GM03348 (cell line): ENCODE measurements at regions not wholly inside any gene's neighbourhood (a gene's known extent, or its start where the extent isn't known, plus 50 kb on each side); places are given as distances from the start of the nearest gene placed in this dataset.
"Not testable (repeated sequence)": the region's sequence is repeated elsewhere in the genome, so short reads cannot be mapped to it uniquely, and the experiment has no call there.

ENCODE experiments used
- DNase-seq: peaks from one replicate; pipeline ENCODE4 v3.0.0; 2012; ENCODE audit warnings: low spot score

DNA sequence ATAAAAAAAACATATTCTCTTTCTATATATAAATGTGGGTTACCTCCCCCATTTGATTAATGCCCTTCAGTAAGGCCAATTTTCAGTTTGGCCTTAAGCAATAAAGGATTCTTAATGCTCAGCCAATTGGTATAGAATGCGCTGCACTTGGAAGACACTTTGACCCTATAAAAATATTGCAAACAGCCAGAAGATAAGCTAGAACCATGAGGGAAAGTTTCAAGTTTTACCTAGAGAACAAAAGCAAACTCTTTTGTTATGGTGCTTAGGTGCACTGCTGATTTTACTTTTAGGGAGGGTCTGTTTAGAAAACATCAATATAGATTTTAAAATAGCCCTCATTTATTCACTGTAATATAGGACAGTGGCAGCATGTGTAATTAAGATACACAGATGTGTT lies 251.6 kb upstream of the SLC16A7 start:
- no peak for DNase-seq

DNA sequence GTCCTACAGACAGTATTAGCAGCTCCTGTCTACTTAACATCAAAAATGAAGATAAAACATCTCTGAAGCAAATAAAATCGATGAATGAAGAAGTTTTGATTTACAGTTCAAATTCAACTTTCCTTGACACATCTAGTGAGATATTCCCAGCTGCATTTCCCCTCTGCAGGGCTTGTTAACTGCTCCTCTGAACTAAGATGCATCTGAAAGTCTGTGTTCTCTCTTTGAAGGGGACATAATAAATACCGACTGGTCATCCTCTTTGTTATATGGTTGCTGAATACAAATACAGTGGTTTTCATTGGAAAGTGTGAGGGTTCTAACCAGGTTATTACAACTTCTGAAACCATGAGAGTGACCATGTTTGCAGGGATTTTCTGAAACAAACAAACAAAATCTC lies 266.4 kb upstream of the SLC16A7 start:
- DNase-seq, result no peak

DNA sequence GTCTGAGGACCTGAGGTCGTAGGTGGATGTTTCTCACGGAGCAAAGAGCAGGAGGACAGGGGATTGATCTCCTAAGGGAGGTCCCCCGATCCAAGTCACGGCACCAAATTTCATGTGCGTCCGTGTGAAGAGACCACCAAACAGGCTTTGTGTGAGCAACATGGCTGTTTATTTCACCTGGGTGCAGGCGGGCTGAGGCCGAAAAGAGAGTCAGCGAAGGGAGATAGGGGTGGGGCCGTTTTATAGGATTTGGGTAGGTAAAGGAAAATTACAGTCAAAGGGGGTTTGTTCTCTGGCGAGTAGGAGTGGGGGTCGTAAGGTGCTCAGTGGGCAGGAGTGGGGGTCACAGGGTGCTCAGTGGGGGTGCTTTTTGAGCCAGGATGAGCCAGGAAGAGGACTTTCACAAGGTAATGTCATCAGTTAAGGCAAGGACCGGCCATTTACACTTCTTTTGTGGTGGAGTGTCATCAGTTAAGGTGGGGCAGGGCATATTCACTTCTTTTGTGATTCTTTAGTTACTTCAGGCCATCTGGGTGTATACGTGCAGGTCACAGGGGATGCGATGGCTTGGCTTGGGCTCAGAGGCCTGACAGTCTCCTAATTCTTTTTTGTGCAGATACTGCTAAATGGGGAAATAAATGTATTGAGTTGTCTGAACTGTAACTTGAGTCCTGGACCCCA lies 267.3 kb upstream of the SLC16A7 start:
- DNase-seq, result not testable (repeated sequence)

DNA sequence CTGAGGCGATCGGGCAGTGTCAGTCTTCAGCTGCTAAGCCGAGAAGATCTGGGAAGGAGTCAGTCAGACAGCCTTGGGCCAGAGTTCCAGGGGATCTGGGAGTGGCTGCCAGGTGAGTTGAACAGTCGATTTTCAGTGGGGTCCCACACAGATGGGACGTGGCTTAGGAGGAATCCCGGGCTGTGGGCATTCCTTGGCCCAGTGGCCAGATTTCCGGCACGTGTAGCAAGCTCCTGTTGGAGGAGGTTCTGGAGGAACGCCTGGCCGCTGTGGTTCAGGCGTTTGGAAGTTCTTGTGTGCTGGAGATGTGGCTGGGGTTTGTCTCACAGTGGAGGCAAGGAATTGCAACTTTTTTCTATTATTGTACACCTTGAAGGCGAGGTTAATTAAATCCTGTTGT lies 269.4 kb upstream of the SLC16A7 start:
- DNase-seq, result not testable (repeated sequence)

DNA sequence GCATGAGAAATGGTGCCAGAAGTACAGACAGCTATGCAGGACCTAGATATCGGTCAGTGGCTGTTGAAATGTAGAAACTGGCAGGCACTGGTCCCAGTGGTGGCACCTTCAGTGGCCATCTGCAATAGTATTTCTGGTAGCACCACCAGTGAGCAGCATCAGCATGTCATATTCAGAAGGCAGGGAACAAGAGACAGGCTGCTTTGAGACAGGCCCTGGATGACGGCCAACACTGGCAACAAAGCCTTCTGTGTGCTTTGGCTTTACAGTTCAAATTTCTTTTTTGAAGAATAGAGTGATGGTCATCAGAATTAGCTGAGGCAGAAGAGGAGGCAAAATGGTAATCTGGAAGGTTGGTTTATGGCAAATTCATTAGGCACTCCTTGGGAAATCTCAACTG lies 273.4 kb upstream of the SLC16A7 start:
- no peak for DNase-seq

DNA sequence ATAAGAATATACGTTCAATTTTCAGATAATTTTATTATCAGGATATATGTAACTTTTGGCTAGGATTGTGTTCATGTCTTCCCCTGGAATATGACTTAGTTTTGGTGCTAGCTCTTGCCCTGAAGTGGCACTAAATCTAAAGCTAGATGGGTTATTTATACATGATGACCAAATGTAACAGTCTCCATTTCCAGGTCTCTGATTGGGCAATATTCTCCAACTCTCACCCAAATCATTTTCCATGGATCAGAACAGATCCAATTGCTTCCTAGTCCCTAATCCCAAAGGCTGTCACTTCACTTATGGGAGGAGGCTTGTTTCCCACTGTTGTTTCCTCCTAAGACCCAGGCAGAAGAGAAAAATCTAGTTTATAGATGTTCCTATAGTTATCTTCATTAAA lies 274.6 kb upstream of the SLC16A7 start:
- DNase-seq, result no peak

DNA sequence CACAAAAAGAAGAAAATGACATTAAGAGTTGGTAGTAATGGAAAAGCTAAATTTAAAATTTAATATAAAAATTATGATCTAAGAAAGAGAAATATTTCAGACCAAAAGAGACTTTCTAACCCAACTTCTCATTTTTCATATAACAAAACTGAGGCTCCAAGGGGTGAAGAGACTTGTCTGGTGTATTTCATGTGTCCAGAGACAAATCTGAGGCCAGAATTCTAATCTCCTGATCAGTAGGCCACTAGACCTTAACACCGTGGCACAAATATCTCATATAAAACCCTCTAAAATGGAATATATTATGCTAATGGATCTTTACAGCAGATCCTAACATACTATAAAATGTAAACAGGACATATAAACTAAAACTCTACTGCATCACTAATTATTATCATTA lies 275.7 kb upstream of the SLC16A7 start:
- no peak for DNase-seq

DNA sequence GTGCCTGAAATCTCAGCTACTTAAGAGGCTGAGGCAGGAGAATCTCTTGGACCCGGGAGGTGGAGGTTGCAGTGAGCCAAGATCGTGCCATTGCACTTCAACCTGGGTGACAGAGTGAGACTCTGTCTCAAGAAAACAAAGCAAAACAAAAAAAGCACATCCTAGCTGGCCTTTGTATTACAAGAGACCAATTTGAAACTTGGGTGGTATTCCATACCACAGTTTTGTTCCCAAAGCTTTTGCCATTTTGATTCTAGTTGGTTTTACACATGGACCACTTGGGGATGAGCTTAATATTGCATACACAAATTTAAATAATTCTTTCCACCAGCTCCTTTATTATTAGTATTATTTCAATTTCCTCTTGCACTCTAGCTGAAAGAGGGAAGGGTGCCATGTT lies 276.9 kb upstream of the SLC16A7 start:
- DNase-seq, result no peak

DNA sequence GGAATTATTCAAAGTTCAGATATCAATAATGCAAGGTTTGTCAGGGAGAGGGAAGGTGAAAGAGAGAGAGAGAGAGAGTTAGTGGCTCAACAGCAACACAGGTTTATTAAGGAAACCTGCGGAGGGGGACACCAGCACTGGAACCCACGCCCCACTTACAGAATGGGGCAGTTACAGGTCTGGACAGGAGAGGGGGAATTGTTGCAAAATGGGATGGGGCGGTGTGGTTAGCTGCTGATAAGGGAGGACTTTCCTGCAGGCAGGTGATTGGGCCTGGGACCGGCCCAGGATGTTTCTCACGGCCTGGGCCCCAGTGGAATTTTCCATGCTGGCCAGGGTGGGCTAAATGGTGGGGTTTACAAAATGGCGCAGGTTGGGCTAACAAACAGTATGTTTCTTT lies 278.2 kb upstream of the SLC16A7 start:
- no peak for DNase-seq

DNA sequence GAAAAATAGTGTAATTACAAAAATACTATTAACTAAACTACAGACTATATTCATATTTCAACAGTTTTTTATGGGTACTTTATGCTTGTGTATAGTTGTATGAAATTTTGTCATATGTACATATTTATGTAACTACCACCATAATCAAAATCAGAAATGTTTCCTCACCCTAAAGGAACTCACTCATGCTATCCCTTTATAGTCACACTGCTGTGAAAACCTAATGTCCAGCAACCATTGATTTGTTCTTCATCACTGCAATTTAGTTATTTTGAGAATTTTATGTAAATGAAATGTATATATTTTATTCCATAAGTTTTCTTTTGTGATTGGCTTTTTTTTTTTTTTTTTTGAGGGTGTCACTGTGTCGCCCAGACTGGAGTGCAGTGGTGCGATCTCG lies 278.9 kb upstream of the SLC16A7 start:
- no peak for DNase-seq

DNA sequence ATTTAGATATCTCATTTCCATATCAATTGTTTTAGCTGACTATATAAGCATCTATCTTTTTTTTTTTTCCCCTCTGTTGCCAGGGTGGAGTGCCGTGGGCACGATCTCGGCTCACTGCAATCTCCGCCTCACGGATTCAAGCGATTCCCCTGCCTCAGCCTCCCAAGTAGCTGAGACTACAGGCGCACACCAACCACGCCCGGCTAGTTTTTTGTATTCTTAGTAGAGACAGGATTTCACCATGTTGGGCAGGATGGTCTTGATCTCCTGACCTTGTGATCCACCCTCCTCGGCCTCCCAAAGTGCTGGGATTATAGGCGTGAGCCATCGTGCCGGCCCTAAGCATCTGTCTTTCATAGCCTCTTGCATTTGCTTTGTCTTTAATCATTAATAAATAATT lies 279.5 kb upstream of the SLC16A7 start:
- DNase-seq, result not testable (repeated sequence)

DNA sequence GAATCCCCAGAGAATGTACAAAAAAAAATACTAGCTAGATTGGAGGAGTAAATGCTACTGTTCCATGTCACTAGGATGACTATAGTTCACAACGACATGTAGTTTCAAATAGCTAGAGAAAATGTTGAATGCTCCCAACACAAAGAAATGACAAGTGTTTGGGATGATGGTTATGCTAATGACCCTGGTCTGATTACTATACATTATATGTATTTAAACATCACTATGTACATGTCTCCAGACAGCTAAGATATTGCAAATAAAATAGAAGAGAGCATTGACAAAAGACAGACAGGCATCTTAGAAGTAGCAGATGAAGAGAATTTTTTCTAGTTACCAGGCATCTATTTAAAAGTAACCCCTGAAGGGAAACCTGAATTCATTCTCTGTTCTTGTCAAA lies 281.6 kb upstream of the SLC16A7 start:
- no peak for DNase-seq

DNA sequence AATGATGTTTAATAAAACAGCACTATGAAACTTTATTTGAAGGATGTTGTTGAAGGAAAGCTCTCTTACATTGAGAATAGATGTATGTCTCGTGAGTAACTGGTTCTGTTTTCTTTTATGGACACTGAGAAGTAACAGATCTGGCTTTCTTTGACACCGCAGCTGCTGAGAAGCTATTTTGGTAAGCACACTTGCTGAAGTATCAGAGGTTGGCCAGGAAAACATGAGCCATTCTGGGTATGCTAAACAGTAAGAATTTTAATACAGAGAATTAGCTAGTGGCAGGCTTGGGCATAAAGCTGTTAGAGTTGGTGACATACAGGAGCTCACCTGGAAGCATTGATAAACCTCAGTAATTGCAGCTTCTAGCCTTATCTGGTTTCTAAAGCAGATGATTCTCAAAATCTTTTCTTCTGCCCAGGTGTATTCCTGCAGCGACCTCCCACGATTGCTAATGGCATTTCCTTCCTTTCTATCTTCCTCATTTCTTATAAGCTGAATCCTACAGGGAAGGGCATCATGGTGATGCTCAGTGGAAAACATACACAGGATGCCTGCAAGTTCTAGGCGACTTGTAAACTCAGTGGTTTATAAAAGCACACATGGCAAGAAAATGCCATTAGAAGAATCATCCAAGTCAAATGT lies 291.6 kb upstream of the SLC16A7 start:
- no peak for DNase-seq

DNA sequence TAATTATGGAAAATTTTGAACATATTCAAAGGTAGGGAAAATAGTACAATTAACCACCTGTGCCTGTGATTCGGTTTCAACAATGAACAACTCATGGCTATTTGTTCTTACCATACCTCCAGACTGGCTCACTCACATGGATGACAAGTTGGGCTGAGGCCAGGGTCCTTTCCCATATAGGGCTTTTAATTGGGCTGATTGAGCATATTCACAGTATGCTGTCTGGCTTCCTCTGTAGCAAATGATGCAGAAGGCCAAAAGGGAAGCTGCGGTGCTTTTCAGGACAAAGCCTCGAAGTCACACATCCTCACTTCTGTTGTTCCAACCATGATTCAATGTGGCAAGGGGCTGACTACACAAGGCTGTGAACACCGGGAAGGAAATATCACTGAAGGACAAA lies 297.5 kb upstream of the SLC16A7 start:
- DNase-seq, result no peak

DNA sequence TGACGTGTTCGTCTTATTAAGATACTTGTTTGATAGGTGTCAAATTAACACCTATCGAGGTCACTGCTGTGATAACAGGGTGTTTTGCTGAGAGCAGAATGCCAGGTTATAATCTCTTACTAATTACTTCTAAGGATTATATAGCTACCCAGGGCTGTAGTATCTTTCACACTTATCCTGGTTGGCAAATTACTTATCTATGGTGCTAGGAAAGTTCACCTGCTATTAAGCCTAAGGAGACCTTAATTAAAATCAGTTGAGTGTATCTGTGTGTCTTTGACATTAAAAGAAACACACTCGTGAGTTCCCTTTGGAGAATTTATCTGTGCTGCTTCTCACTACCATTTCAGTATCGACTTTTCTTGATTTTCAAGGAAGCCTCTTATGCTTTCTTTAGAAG lies 301.6 kb upstream of the SLC16A7 start:
- no peak for DNase-seq

DNA sequence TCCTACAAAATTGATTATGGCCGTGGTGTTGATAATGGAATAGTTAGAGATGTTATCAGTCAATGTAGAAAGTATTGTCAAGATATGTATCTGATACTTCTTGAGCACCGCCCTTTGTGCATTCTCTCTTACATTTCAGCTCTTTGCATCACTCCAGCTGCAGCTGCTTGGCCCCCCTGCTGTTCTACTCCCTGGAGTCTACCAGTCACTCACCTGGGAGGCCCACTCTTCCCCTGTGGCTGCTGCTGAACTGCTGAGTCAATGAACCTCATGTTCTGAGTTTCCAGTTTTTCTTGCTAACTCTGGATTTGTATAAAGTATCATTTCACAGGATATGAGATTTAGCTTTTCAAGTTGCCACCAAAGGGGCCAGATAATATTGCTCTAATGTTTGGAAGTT lies 312.8 kb upstream of the SLC16A7 start:
- no peak for DNase-seq

DNA sequence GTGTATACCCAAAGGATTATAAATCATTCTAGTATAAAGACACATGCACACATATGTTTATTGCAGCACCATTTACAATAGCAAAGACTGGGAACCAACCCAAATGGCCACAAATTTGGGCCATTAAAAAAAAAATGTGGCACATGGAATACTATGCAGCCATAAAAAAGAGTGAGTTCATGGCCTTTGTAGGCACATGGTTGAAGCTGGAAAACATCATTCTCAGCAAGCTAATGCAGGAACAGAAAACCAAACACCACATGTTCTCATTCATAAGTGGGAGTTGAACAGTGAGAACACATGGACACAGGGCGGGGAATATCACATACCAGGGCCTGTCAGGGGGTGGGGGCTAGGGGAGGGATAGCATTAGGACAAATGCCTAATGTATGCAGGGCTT lies 322.3 kb upstream of the SLC16A7 start:
- DNase-seq, result not testable (repeated sequence)

DNA sequence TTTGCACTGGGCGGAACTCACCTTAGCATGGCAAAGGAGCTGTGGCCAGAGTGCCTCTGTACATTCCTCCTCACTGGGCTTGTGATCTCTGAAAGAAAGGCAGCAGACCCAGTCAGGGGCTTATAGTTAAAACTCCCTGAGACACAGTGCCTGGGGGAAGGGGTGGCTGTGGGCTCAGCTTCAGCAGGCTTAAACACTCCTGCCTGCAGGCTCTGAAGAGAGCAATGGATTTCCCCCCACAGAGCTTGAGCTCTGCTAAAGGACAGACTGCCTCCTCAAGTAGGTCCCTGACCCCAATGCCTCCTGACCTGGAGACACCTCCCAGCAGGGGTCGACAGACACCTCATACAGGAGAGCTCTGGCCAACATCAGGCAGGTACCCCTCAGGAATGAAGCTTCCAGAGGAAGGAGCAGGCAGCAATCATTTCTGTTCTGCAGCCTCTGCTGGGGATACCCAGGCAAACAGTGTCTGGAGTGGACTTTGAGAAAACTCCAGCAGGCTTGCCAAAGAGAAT lies 327.5 kb upstream of the SLC16A7 start:
- no peak for DNase-seq

DNA sequence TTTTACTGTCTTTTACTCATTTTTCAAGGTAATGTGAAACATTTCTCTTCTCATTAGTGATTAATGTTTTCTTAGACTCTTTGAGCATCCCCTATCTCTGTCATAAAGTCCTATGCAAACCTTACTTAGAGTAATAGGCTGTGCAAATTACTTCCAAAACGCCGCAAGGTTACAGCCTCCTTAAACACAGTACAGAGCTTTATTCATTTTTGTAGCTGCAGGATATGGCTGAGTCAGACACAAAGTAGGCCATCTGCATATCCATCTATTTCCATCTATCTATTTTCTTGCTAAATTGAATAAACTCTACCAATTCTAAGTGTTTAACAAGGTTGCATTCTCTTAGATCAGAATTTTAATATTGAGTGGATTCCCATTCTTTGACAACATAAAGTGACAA lies 335.6 kb upstream of the SLC16A7 start:
- DNase-seq, result no peak

DNA sequence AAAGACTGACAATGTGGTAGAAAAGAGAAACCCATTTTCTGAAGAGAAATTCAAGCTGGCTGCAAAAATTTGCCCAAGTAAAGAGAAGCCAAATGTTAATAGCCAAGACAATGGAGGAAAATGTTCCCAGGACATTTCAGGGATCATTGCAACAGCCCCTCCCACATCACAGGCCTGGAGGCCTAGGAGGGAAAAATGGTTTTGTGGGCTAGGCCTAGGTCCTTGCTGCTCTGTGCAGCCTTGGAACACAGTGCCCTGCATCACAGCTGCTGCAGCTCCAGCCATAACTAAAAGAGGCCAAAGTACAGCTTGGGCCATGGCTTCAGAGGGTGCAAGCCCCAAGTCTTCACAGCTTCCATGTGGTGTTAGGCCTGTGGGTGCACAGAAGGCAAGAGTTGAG lies 332.4 kb upstream of the LRIG3 start:
- no peak for DNase-seq

DNA sequence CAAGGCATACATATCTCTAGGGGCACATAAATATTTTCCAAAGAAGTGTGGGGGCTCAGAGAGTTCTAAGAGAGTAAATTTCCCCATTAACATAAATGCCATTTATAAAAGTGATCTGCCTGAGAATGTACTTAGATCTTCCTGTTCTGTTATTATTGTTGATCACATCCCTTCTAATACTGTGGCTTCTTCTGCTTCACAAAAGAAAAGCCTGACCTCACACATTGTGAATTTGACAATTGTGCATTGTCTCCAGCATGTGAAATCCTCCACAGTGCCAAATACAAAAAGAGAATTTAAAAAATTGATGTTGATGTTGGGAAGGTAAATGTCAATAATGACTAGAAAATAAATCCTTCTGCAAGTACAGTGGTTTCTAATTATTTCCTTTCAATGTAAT lies 330.5 kb upstream of the LRIG3 start:
- DNase-seq, result no peak

DNA sequence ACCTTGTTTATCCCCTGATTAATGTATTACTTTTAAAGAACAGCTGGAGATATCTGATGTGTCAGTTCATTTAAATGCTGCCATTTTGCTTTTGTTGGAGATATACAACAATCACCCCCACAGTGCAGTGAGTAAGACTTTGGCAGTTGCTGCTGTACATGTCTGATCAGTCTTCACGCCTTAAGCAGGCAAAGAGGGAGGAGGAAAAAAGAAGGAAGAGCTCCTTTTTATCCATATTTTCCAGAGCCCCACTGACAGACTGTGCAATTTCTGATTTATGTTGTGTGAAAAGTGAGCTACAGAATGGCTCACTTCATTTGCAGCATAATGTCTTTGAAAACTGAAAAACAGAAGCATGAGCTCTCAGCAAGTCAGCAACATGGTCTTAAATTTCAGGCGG lies 319.7 kb upstream of the LRIG3 start:
- DNase-seq, result no peak

DNA sequence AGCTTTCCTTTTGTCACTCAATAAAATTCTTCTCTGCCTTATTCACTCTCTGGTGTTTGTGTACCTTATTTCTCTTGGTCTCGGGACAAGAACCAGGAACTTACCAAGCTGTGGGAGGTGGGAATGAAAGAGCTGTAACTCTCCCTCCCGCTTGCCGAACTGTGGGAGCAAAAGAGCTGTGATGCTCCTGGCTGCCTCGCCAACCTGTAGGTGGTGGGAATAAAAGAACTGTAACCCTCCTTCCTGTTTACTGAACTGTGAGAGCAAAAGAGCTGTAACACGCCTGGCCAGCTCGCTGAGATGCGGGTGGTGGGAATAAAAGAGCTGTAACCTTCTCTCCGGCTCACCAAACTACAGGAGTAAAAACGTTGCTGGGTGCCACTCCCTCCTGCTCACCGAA lies 314.1 kb upstream of the LRIG3 start:
- no peak for DNase-seq

DNA sequence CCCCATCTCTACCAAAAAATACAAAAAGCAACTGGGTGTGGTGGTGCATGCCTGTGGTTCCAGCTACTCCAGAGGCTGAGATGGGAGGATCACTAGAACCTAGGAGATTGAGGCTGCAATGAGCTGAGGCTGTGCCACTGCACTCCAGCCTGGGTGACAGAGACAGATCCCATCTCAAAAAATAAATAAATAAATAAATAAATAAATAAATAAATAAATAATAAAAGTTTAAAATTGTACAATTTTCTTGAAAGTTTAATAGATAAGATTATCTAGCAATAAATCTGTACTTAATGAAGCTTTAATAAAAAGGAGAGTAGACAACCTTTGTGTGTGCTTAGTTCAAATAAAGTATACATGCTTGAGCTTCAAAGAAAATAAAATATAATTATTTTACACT lies 310.0 kb upstream of the LRIG3 start:
- DNase-seq, result no peak
